ENCODE measurements at regions not wholly inside any gene's neighbourhood (a gene's known extent, or its start where the extent isn't known, plus 50 kb on each side); places are given as distances from the start of the nearest gene placed in this dataset.

DNA sequence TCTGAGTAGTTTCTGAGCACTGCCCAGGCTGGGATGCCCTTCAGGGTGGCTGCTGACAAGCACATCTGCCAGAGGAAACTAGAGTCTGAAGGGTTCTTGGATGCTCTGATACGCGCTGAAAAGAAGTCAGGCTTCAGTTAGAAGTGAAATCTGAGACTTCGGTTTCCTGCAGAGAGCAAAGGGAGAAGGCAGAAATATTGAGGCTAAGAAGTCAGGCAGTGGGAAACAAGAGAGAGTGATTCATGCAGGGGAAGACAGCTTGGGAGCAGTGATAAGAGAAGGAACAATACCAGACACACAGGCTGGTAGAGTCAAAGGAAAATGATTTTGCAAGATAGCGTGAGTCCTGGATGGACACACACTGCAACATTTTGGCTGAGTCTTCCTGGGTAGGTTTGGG, 51.0 kb upstream of the BOD1L2 start:
- H3K9me3 Mint-ChIP-seq (ENCODE audit: unreplicated experiment): peaks cover 3% of the 10 kb centered on the region
- H3K27ac Mint-ChIP-seq (ENCODE audit: unreplicated experiment): no peak overlapping the region

More for the DNA sequence above, 51.0 kb upstream of the BOD1L2 start:
- Mint-ChIP-seq H3K27me3 (ENCODE audit: unreplicated experiment) (peaks cover 1% of the 10 kb centered on the region), H3K4me3 (ENCODE audit: unreplicated experiment) (no peak overlapping the region), H3K4me1 (ENCODE audit: low read depth, unreplicated experiment) (peaks cover 17% of the 10 kb centered on the region), H3K36me3 (ENCODE audit: unreplicated experiment) (peaks cover 4% of the 10 kb centered on the region)
- TF ChIP-seq, protein P1, sequence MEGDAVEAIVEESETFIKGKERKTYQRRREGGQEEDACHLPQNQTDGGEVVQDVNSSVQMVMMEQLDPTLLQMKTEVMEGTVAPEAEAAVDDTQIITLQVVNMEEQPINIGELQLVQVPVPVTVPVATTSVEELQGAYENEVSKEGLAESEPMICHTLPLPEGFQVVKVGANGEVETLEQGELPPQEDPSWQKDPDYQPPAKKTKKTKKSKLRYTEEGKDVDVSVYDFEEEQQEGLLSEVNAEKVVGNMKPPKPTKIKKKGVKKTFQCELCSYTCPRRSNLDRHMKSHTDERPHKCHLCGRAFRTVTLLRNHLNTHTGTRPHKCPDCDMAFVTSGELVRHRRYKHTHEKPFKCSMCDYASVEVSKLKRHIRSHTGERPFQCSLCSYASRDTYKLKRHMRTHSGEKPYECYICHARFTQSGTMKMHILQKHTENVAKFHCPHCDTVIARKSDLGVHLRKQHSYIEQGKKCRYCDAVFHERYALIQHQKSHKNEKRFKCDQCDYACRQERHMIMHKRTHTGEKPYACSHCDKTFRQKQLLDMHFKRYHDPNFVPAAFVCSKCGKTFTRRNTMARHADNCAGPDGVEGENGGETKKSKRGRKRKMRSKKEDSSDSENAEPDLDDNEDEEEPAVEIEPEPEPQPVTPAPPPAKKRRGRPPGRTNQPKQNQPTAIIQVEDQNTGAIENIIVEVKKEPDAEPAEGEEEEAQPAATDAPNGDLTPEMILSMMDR (IDR thresholded peaks at IDR 0.05; ENCODE audit: partially characterized antibody, unreplicated experiment): no peak
- DNase-seq: no peak
